Lower lobe of right lung (tissue), 2 donors: ENCODE measurements at regions not wholly inside any gene's neighbourhood (a gene's known extent, or its start where the extent isn't known, plus 50 kb on each side); places are given as distances from the start of the nearest gene placed in this dataset.

Source experiments
- ATAC-seq, 2 donors: fragments of 200-7000 bp; cut with Tn5 transposase; one replicate each; pipeline ENCODE4 v1.9.1; 2020 to 2022; ENCODE audit warnings: mild to moderate bottlenecking in 2 of 2, moderate library complexity in 2 of 2
- DNase-seq: peaks from one replicate; pipeline ENCODE4 v3.0.0-alpha.2; 2020
- H3K27ac ChIP-seq: fragments of 200-600 bp; one replicate; pipeline ENCODE4 v1.8.0; 2022
- H3K27me3 ChIP-seq: fragments of 200-600 bp; one replicate; pipeline ENCODE4 v1.8.0; 2022; ENCODE audit warnings: low read depth
- H3K36me3 ChIP-seq: fragments of 200-600 bp; one replicate; pipeline ENCODE4 v1.8.0; 2022; ENCODE audit warnings: mild to moderate bottlenecking
- H3K4me1 ChIP-seq: fragments of 200-600 bp; one replicate; pipeline ENCODE4 v1.8.0; 2022
- H3K4me3 ChIP-seq: fragments of 200-600 bp; one replicate; pipeline ENCODE4 v1.8.0; 2022; ENCODE audit warnings: mild to moderate bottlenecking
- H3K9me3 ChIP-seq: fragments of 200-600 bp; one replicate; pipeline ENCODE4 v1.8.0; 2022
- intact Hi-C: fragments of 100-400 bp; cut with DNase I; formaldehyde crosslinking; loops from one replicate; pipeline ENCODE4 v1.11.0; 2022
- TF ChIP-seq, protein P1 (sequence below): fragments of 200-600 bp; IDR thresholded peaks from one replicate; pipeline ENCODE4 v1.8.0; 2022; ENCODE audit warnings: antibody characterized with exemption, mild to moderate bottlenecking
- donor health status: DM: no; HTN: yes; CAD: no; lungs with severe emphysema.

DNA sequence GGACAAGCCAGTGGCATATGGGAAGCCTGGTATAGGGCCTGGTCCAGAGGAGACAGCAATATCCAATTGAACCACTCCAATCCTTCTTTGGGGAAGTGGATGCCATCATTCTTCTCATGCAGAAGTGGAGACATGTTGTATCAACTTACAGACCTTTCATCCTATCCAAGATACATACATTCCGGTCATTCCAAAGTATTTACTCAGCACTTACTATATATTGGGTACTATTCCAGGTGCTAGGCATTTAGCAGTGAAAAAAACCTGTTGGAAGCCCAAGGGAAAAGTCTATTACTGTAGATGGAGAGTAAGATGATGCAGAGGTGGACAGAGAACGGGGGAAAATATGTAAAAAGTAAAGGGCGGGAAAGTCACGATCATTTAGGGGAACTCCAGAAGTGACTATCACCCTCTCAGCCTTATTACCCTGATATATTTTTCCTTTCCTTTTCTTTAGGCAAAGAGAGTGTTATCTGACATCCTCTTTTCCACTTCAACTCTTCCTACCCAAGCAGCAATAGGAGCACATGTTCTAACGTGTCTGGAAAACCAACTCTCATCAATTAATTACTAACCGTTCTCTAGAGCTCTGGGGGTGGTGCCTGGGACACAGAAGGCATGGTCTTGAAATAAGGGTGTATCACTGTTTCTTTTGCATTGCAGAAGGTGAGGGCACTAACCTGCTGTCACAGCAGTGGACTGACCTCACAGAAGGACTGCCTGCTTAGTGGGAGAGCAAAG is 210.1 kb upstream of the MAF start:
- Histone ChIP-seq H3K4me1 (no peaks in the 10 kb centered on the region), H3K4me3 (no peak overlapping the region), H3K9me3 (no peaks in the 10 kb centered on the region), H3K27me3 (no peaks in the 10 kb centered on the region), H3K27ac (no peak overlapping the region), H3K36me3 (no peaks in the 10 kb centered on the region)
- intact Hi-C loops, result no loop called here
- ATAC-seq (no peak), DNase-seq (no peak)
- TF ChIP-seq, protein P1, sequence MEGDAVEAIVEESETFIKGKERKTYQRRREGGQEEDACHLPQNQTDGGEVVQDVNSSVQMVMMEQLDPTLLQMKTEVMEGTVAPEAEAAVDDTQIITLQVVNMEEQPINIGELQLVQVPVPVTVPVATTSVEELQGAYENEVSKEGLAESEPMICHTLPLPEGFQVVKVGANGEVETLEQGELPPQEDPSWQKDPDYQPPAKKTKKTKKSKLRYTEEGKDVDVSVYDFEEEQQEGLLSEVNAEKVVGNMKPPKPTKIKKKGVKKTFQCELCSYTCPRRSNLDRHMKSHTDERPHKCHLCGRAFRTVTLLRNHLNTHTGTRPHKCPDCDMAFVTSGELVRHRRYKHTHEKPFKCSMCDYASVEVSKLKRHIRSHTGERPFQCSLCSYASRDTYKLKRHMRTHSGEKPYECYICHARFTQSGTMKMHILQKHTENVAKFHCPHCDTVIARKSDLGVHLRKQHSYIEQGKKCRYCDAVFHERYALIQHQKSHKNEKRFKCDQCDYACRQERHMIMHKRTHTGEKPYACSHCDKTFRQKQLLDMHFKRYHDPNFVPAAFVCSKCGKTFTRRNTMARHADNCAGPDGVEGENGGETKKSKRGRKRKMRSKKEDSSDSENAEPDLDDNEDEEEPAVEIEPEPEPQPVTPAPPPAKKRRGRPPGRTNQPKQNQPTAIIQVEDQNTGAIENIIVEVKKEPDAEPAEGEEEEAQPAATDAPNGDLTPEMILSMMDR, result no peak

DNA sequence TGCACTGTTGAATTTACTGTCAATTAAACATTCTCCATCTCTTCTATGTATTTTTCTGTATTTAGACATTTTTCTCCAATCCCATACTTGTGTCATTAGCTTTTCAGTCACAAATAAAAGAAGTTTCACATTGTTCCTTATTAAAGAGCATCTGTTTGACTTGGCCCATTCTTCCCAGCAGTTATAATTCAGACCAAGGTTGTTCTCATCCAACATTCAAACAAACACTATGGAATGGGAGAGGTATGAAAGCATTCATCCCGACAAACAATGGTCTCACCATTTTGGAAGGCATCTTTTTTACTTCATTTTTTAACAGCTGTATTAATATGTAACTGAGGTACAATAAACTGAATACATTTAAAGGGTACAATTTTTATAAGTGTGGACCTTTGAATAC is 208.8 kb upstream of the MAF start:
- DNase-seq, result no peak
- TF ChIP-seq, protein P1, result no peak
- intact Hi-C loops, result no loop called here
- no peak overlapping the region for H3K4me3 ChIP-seq
- H3K27ac ChIP-seq, result no peak overlapping the region
- no peaks in the 10 kb centered on the region for H3K9me3 ChIP-seq
- no peaks in the 10 kb centered on the region for H3K27me3 ChIP-seq
- H3K36me3 ChIP-seq, result no peaks in the 10 kb centered on the region
- ATAC-seq, result no peak
- no peaks in the 10 kb centered on the region for H3K4me1 ChIP-seq

GRCh38 chr16:79808731-79809130 is 208.2 kb upstream of the MAF start:
- Histone ChIP-seq H3K9me3 (no peaks in the 10 kb centered on the region), H3K4me3 (no peak overlapping the region)
- ATAC-seq, result no peak

GRCh38 chr16:79806757-79807156 is 206.2 kb upstream of the MAF start:
- intact Hi-C loops, result no loop called here
- H3K27ac ChIP-seq, result no peak overlapping the region
- H3K4me1 ChIP-seq, result no peaks in the 10 kb centered on the region
- H3K36me3 ChIP-seq, result no peaks in the 10 kb centered on the region
- H3K9me3 ChIP-seq, result no peaks in the 10 kb centered on the region
- TF ChIP-seq, protein P1, result no peak
- H3K27me3 ChIP-seq, result no peaks in the 10 kb centered on the region
- ATAC-seq (no peak), DNase-seq (no peak)
- no peak overlapping the region for H3K4me3 ChIP-seq

More at GRCh38 chr16:79808731-79809130, 208.2 kb upstream of the MAF start:
- intact Hi-C loops, result no loop called here
- TF ChIP-seq, protein P1, result no peak
- no peak for DNase-seq
- Histone ChIP-seq H3K27ac (no peak overlapping the region), H3K27me3 (no peaks in the 10 kb centered on the region), H3K36me3 (no peaks in the 10 kb centered on the region), H3K4me1 (no peaks in the 10 kb centered on the region)

DNA sequence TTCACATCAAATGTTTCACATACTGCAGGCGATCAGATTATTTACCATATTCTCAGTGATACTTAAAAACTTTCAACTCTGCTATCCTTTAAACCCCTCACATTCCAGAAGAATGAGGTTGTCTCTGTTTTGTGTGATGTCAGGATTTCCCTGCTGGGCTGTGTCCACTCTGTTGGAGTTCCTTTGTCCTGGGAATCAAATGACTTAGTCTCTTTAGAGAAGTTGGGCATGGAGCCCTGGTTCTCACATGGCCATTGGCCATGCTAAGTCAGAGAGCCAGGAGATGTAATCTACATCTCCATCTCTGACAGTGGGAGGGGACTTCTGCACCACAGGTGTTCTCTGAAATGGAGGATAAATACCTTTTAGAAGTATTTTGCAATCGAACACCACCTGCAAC is 205.1 kb upstream of the MAF start:
- ATAC-seq (no peak), DNase-seq (no peak)
- H3K9me3 ChIP-seq, result no peaks in the 10 kb centered on the region
- no peak overlapping the region for H3K27ac ChIP-seq
- no peaks in the 10 kb centered on the region for H3K27me3 ChIP-seq
- H3K36me3 ChIP-seq, result no peaks in the 10 kb centered on the region
- no peak overlapping the region for H3K4me3 ChIP-seq
- TF ChIP-seq, protein P1, result no peak
- H3K4me1 ChIP-seq, result no peaks in the 10 kb centered on the region
- intact Hi-C loops, result no loop called here
